H1 (cell line): ENCODE measurements at regions not wholly inside any gene's neighbourhood (a gene's known extent, or its start where the extent isn't known, plus 50 kb on each side); places are given as distances from the start of the nearest gene placed in this dataset.

Source experiments
- CTCF ChIA-PET: fragments of 300-600 bp; sonication (Branson Sonifier 250); formaldehyde crosslinking; loops from one replicate; lab custom pipeline; 2021; ENCODE audit not compliant: partially characterized antibody; lab: Charles Lee
- POLR2A ChIA-PET: fragments of 300-600 bp; sonication (Branson Sonifier 250); formaldehyde crosslinking; loops from one replicate; lab custom pipeline; 2021; ENCODE audit warnings: inconsistent platforms; ENCODE audit not compliant: partially characterized antibody; lab: Charles Lee
- DNase-seq, 2 experiments: peaks; one replicate each; pipeline versions ENCODE4 v3.0.0 to v3.0.0-alpha.2; 2010 to 2022; ENCODE audit warnings: low spot score in 2 of 2, low read depth in 1 of 2, mixed read lengths in 1 of 2
- FAIRE-seq: peaks from 2 replicates; lab custom pipeline; 2011; peaks lifted over from hg19 to GRCh38; lab: Jason Lieb, UNC
- H2AFZ ChIP-seq: 2 replicates; pipeline ENCODE4 v1.8.1; 2012; ENCODE audit warnings: low read length, inconsistent platforms
- H2AK5ac ChIP-seq: 2 replicates; pipeline ENCODE4 v1.6.1; 2013; ENCODE audit warnings: low read depth, low read length
- H2BK120ac ChIP-seq: replicated peaks from 2 replicates; pipeline ENCODE3; 2013; ENCODE audit warnings: low read depth, low read length, inconsistent platforms
- H2BK12ac ChIP-seq: 2 replicates; pipeline ENCODE4 v1.6.1; 2013; ENCODE audit warnings: low read depth, low read length
- H2BK15ac ChIP-seq: 2 replicates; pipeline ENCODE4 v1.6.1; 2013; ENCODE audit warnings: low read length
- H2BK20ac ChIP-seq: 2 replicates; pipeline ENCODE4 v1.6.1; 2013; ENCODE audit warnings: low read length
- H2BK5ac ChIP-seq: 2 replicates; pipeline ENCODE4 v1.6.1; 2013; ENCODE audit warnings: low read depth, low read length
- H3K14ac ChIP-seq: 2 replicates; pipeline ENCODE4 v1.6.1; 2013; ENCODE audit warnings: inconsistent platforms; ENCODE audit not compliant: insufficient read length
- H3K18ac ChIP-seq: 2 replicates; pipeline ENCODE4 v1.6.1; 2013; ENCODE audit warnings: low read length; ENCODE audit errors: extremely low read depth
- H3K23ac ChIP-seq: 2 replicates; pipeline ENCODE4 v1.6.1; 2013; ENCODE audit warnings: inconsistent platforms; ENCODE audit not compliant: insufficient read length
- H3K23me2 ChIP-seq: 2 replicates; pipeline ENCODE4 v1.6.1; 2013; ENCODE audit warnings: low read depth, low read length
- H3K27ac ChIP-seq: 2 replicates; pipeline ENCODE4 v1.6.1; 2011; ENCODE audit warnings: low read depth, low read length, inconsistent platforms
- H3K27me3 ChIP-seq, 4 experiments: replicated peaks in 1 of 4; 1 replicate in 1 of 4; 2 replicates in 3 of 4; pipeline versions ENCODE4 v1.6.1 to v1.8.1; 2011 to 2013; ENCODE audit warnings: low read length in 3 of 4, mild to moderate bottlenecking in 3 of 4, inconsistent platforms in 2 of 4, mixed read lengths in 2 of 4, moderate library complexity in 1 of 4; ENCODE audit not compliant: control insufficient read depth in 3 of 4, insufficient read depth in 3 of 4; ENCODE audit errors: extremely low read depth in 1 of 4
- H3K36me3 ChIP-seq, 4 experiments: 2 replicates each; pipeline versions ENCODE4 v1.6.1 to v1.8.1; 2011 to 2013; ENCODE audit warnings: mild to moderate bottlenecking in 4 of 4, low read length in 3 of 4, moderate library complexity in 2 of 4, control low read depth in 1 of 4, inconsistent platforms in 1 of 4; ENCODE audit not compliant: insufficient read depth in 4 of 4, control insufficient read depth in 2 of 4
- H3K4ac ChIP-seq: replicated peaks from 2 replicates; pipeline ENCODE3; 2013; ENCODE audit warnings: low read length, low read depth, mixed read lengths, inconsistent platforms; ENCODE audit not compliant: insufficient read length
- H3K4me1 ChIP-seq, 4 experiments: replicated peaks in 1 of 4; 1 replicate in 1 of 4; 2 replicates in 3 of 4; pipeline versions ENCODE4 v1.6.1 to v1.8.1; 2011 to 2013; ENCODE audit warnings: low read length in 3 of 4, inconsistent platforms in 2 of 4, mixed read lengths in 1 of 4; ENCODE audit not compliant: insufficient read depth in 4 of 4, control insufficient read depth in 3 of 4
- H3K4me2 ChIP-seq, 2 experiments: 2 replicates each; pipeline versions ENCODE4 v1.6.1 to v1.8.1; 2011 to 2013; ENCODE audit warnings: low read depth in 2 of 2, low read length in 2 of 2, control low read depth in 1 of 2, inconsistent platforms in 1 of 2, mild to moderate bottlenecking in 1 of 2; ENCODE audit not compliant: insufficient read depth in 1 of 2
- H3K4me3 ChIP-seq, 4 experiments: fragments of 200-600, 300-600 bp in 1 of 4; sonication (generic), shearing (Covaris generic), sonication (Bioruptor Twin) in 1 of 4; 2 replicates each; pipeline versions ENCODE4 v1.5.1 to v1.8.1; 2011 to 2016; ENCODE audit warnings: low read length in 4 of 4, low read depth in 3 of 4, control low read depth in 2 of 4, inconsistent platforms in 2 of 4, mild to moderate bottlenecking in 2 of 4, mixed read lengths in 1 of 4, moderate library complexity in 1 of 4; ENCODE audit not compliant: insufficient read depth in 2 of 4; ENCODE audit errors: extremely low read depth in 1 of 4
- H3K56ac ChIP-seq: replicated peaks from 2 replicates; pipeline ENCODE3; 2013; ENCODE audit warnings: low read depth, mild to moderate bottlenecking, mixed read lengths, low read length, inconsistent platforms; ENCODE audit not compliant: insufficient read length
- H3K79me1 ChIP-seq: 2 replicates; pipeline ENCODE4 v1.6.1; 2013; ENCODE audit warnings: low read depth, low read length, control low read depth
- H3K79me2 ChIP-seq, 2 experiments: 2 replicates each; pipeline versions ENCODE4 v1.6.1 to v1.8.1; 2012 to 2013; ENCODE audit warnings: low read length in 2 of 2, mild to moderate bottlenecking in 2 of 2, inconsistent platforms in 1 of 2; ENCODE audit not compliant: insufficient read depth in 2 of 2, control insufficient read depth in 1 of 2
- H3K9ac ChIP-seq, 4 experiments: replicated peaks in 1 of 4; 1 replicate in 1 of 4; 2 replicates in 3 of 4; pipeline versions ENCODE4 v1.6.1 to v1.8.1; 2011 to 2013; ENCODE audit warnings: low read depth in 3 of 4, low read length in 3 of 4, control low read depth in 2 of 4, mild to moderate bottlenecking in 2 of 4, moderate library complexity in 2 of 4, inconsistent platforms in 1 of 4; ENCODE audit errors: extremely low read depth in 1 of 4
- H3K9me3 ChIP-seq, 2 experiments: 2 replicates each; pipeline versions ENCODE4 v1.6.1 to v1.8.1; 2012 to 2013; ENCODE audit warnings: mild to moderate bottlenecking in 2 of 2, moderate library complexity in 2 of 2, control low read depth in 1 of 2, inconsistent platforms in 1 of 2, low read depth in 1 of 2, low read length in 1 of 2, mixed read lengths in 1 of 2; ENCODE audit not compliant: insufficient read depth in 2 of 2
- H4K20me1 ChIP-seq, 2 experiments: replicated peaks in 1 of 2; 2 replicates each; pipeline versions ENCODE3 to v1.8.1; 2011 to 2013; ENCODE audit warnings: inconsistent platforms in 2 of 2, low read length in 2 of 2, mild to moderate bottlenecking in 1 of 2; ENCODE audit not compliant: insufficient read depth in 2 of 2, control insufficient read depth in 1 of 2
- H4K5ac ChIP-seq: 2 replicates; pipeline ENCODE4 v1.6.1; 2013; ENCODE audit warnings: low read length, low read depth, mixed read lengths, inconsistent platforms; ENCODE audit not compliant: insufficient read length
- H4K8ac ChIP-seq: 2 replicates; pipeline ENCODE4 v1.8.0; 2013; ENCODE audit warnings: mild to moderate bottlenecking, moderate library complexity, low read length, inconsistent platforms; ENCODE audit not compliant: insufficient read depth; ENCODE audit errors: extremely low read depth
- H4K91ac ChIP-seq: replicated peaks from 2 replicates; pipeline ENCODE3; 2013; ENCODE audit warnings: low read length, mixed read lengths, inconsistent platforms; ENCODE audit not compliant: insufficient read length
- BRCA1 ChIP-seq: IDR thresholded peaks from 2 replicates; pipeline ENCODE4 v1.6.1; 2012; ENCODE audit warnings: low read depth, low read length, improper control_type of control experiment
- CBX5 ChIP-seq: fragments of 300-800, 300-1000 bp; sonication (generic); IDR thresholded peaks from 2 replicates; pipeline ENCODE4 v1.7.1; 2016; ENCODE audit warnings: antibody characterized with exemption, low read length, low read depth
- GABPA ChIP-seq: IDR thresholded peaks from 2 replicates; pipeline ENCODE4 v1.6.1; 2011; ENCODE audit warnings: mild to moderate bottlenecking, low read length, moderate library complexity, borderline replicate concordance; ENCODE audit not compliant: insufficient read depth
- MAFK ChIP-seq: IDR thresholded peaks from 2 replicates; pipeline ENCODE4 v1.6.1; 2012; ENCODE audit warnings: low read depth, mild to moderate bottlenecking, improper control_type of control experiment, low read length
- NRF1 ChIP-seq: IDR thresholded peaks from 2 replicates; pipeline ENCODE4 v1.6.1; 2011; ENCODE audit warnings: mild to moderate bottlenecking, low read depth, low read length, improper control_type of control experiment
- RBBP5 ChIP-seq: IDR thresholded peaks from 2 replicates; pipeline ENCODE4 v1.7.1; 2012; ENCODE audit warnings: low read depth, mild to moderate bottlenecking, inconsistent platforms, low read length, moderate library complexity, borderline replicate concordance
- RFX5 ChIP-seq: IDR thresholded peaks from 2 replicates; pipeline ENCODE4 v1.6.1; 2011; ENCODE audit warnings: low read depth, low read length, improper control_type of control experiment, borderline replicate concordance
- RXRA ChIP-seq: IDR thresholded peaks from 2 replicates; pipeline ENCODE4 v1.6.1; 2011; ENCODE audit warnings: low read depth, mild to moderate bottlenecking, low read length, moderate library complexity; ENCODE audit not compliant: insufficient read depth
- SIRT6 ChIP-seq: IDR thresholded peaks from one replicate; pipeline ENCODE4 v1.7.1; 2012; ENCODE audit warnings: low read length, inconsistent platforms
- SIX5 ChIP-seq: IDR thresholded peaks from 2 replicates; pipeline ENCODE4 v1.6.1; 2011; ENCODE audit warnings: mild to moderate bottlenecking, low read depth, low read length
- TAF7 ChIP-seq: optimal IDR thresholded peaks from 2 replicates; pipeline ENCODE3; 2011; ENCODE audit warnings: low read depth, mild to moderate bottlenecking, inconsistent platforms, low read length, moderate library complexity, borderline replicate concordance
- TCF12 ChIP-seq: IDR thresholded peaks from 2 replicates; pipeline ENCODE4 v1.6.1; 2011; ENCODE audit warnings: low read depth, mild to moderate bottlenecking, low read length
- WGBS, 2 experiments: shearing (Covaris generic) in 1 of 2; methylation state at CpG; one replicate each; pipeline versions ENCODE4 v1.1.6 to v1.1.7; 2013 to 2015; ENCODE audit warnings: low lambda C conversion rate in 2 of 2, mixed read lengths in 2 of 2, inconsistent platforms in 1 of 2, low coverage in 1 of 2, missing lambda C conversion rate in 1 of 2; ENCODE audit not compliant: insufficient replicate concordance in 2 of 2, insufficient coverage in 1 of 2, insufficient read length in 1 of 2; ENCODE audit errors: extremely low coverage in 1 of 2, missing lambda C conversion rate in 1 of 2; 5-methylcytosine and 5-hydroxymethylcytosine counted together
- TF ChIP-seq, protein P1 (sequence below): IDR thresholded peaks from 2 replicates; pipeline ENCODE4 v1.6.1; 2012; ENCODE audit warnings: inconsistent platforms

- 95% methylated on average over 1 of the region's 1 CpG; no CpG with 5 or more reads in 1 of the 2 experiments for WGBS, 2 experiments
Measured at GRCh38 chr13:18978447-18978846, 203.2 kb downstream of the TUBA3C start.

More at GRCh38 chr13:18978447-18978846, 203.2 kb downstream of the TUBA3C start:
- H3K36me3 ChIP-seq, result no peaks in the 10 kb centered on the region
- H2BK12ac ChIP-seq, result no peak overlapping the region
- no peak overlapping the region for H2BK15ac ChIP-seq
- CTCF ChIA-PET, result no interaction called here
- FAIRE-seq (no peak), DNase-seq (no peak)
- no peak overlapping the region for H2AFZ ChIP-seq
- H4K20me1 ChIP-seq, result no peaks in the 10 kb centered on the region
- H3K14ac ChIP-seq, result no peak overlapping the region
- H3K4me3 ChIP-seq, result no peak overlapping the region
- H3K9me3 ChIP-seq, result peaks cover 78 to 89% of the 10 kb centered on the region in 2 experiments
- TF ChIP-seq BRCA1 (no peak), RBBP5 (no peak), SIRT6 (no peak), TCF12 (no peak), RXRA (no peak), SIX5 (no peak), GABPA (no peak), TAF7 (no peak), RFX5 (no peak), MAFK (no peak), CBX5 (no peak), NRF1 (no peak)
- TF ChIP-seq, protein P1, sequence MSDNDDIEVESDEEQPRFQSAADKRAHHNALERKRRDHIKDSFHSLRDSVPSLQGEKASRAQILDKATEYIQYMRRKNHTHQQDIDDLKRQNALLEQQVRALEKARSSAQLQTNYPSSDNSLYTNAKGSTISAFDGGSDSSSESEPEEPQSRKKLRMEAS, result no peak
- H3K4me2 ChIP-seq, result no peak overlapping the region
- H3K9ac ChIP-seq, result no peak overlapping the region
- H3K18ac ChIP-seq, result no peak overlapping the region
- no peaks in the 10 kb centered on the region for H3K79me2 ChIP-seq
- H3K23me2 ChIP-seq, result peaks cover 2% of the 10 kb centered on the region; the same call in 1 of the 2 replicates
- H4K5ac ChIP-seq, result no peak overlapping the region
- H3K56ac ChIP-seq, result no peak overlapping the region
- H4K8ac ChIP-seq, result no peak overlapping the region
- no peak overlapping the region for H2AK5ac ChIP-seq
- H3K4me1 ChIP-seq, result no peaks in the 10 kb centered on the region
- no peak overlapping the region for H3K23ac ChIP-seq
- H2BK120ac ChIP-seq, result no peak overlapping the region
- no peaks in the 10 kb centered on the region for H3K27me3 ChIP-seq
- H3K4ac ChIP-seq, result no peak overlapping the region
- no peak overlapping the region for H3K27ac ChIP-seq
- POLR2A ChIA-PET, result no interaction called here
- no peak overlapping the region for H2BK20ac ChIP-seq
- no peak overlapping the region for H4K91ac ChIP-seq
- no peaks in the 10 kb centered on the region for H3K79me1 ChIP-seq
- no peak overlapping the region for H2BK5ac ChIP-seq
